Right lung (tissue), 2 donors: ENCODE measurements at regions not wholly inside any gene's neighbourhood (a gene's known extent, or its start where the extent isn't known, plus 50 kb on each side); places are given as distances from the start of the nearest gene placed in this dataset.

Source experiments
- DNase-seq, 2 donors: peaks; one replicate each; pipeline ENCODE4 v3.0.0-alpha.2; 2013

- no peak for DNase-seq
Measured at GRCh38 chr2:18085593-18085992, 207.1 kb downstream of the KCNS3 start.

DNA sequence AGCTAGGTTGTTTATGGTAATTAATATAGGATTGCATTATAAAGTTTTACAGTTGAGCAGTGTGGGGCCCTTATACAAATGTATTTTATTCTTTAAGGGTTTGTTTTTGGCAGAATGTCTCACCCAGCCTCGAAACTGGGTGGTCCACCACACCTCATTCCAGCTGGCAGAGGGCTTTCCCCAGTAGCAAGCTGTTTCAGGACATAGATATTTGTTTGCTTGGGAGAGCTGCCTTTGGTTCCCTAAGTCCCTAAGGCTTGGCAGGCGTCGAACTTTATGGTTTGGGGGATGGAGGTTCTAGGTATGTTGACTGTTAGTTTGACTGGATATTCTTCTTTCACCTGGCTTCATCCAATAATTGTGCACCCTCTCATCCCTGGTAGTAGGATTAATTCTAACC is 205.9 kb downstream of the KCNS3 start:
- DNase-seq, result no peak

GRCh38 chr2:18083806-18084205 is 205.3 kb downstream of the KCNS3 start:
- no peak for DNase-seq

- no peak for DNase-seq
Measured at GRCh38 chr2:18078216-18078615, 199.7 kb downstream of the KCNS3 start.

- DNase-seq, result no peak
Measured at GRCh38 chr2:18077704-18078103, 199.2 kb downstream of the KCNS3 start.

DNA sequence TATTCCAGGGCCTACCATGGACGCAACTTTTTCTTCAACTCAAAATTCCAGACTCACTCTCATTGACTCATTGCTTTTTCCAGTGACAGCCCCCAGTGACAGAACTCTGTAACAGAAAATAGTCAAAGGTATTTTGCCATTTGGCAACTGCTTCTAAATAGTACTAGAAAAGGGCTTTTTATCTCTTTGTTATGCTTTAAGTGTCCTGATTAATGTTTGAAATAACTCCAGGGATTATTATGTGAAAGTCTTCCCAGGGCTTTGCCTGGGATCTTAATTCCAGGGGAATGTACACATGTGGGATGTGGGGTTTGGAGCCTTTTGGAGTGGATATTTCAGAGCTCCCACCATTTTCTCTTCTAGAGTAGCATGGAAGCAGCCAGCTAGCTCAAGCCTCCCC is 198.8 kb downstream of the KCNS3 start:
- no peak for DNase-seq

GRCh38 chr2:18074476-18074875 is 196.0 kb downstream of the KCNS3 start:
- DNase-seq, result no peak

DNA sequence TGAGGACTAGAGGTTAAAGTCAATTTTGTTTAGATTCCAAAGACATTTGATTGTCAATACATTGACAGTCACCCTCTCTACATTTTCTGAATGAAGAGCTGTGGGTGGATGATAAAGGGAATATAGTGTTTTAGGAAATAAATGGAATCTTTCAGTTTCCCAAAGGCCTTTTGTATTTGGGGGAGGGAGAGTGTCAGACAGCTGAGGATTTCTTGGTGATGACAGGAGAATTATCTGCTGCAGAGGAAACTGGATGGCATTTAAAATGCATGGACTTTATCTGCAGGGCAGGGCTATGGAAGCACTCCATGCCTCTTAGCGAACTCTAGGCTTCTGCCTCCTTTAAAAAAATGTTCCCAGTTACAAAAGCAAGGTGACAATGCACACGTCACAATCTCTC is 195.1 kb downstream of the KCNS3 start:
- no peak for DNase-seq

DNA sequence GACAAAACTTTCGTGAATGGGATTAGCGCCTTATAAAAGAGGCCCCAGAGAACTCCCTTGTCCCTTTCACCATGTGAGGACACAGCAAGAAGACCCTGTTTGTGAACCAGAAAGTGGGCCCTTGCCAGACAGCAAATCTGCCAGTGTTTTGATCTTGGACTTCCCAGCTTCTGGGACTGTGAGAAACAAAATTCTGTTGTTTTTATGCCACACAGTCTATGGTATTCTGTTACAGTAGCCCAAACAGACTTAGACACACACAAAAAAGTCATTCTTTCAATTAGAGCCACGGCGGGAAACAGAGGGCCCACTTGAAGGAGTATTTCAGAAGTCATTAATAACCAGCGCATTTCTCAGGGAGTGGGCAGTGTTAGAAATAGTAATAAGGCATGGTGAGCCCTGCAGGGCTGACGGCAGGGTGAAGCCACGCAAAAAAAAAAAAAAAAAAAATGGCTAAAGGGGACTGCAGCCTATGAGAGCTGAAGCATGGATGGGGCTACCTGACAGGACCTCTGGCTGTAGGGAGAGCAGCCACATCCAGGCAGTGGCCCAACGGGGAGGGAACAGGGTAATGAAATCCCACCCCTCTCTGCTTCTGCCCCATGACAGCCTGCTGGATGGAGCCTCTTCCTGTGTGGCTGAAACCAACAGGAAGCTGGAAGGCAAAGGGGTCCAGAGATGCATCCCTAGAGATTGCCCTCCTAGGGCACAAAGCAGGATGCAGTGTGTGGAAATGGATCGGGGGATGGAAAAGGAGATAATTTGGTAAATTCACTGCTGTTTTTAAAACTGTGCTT is 189.3 kb downstream of the KCNS3 start:
- no peak for DNase-seq

- DNase-seq, result no peak
Measured at GRCh38 chr2:18066894-18067293, 188.4 kb downstream of the KCNS3 start.

DNA sequence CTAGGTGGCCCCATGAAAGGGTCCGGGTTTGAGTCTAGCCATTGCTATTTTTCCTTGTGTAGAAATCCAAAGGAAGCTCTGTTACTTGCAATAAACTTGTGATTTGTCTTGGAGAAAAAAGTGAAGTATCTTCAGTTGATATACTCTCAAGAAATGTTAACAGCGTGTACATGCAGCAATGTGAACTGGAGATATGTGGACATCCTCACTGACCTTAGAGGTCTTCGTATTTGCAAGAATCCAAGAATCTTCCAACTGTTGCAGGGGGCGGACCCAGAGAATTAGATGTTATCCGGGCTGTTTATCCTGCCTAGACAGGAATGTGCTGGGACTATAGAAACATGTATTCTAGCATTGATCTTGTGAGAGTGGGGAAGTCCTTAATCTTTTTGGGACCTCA is 187.6 kb downstream of the KCNS3 start:
- no peak for DNase-seq

- no peak for DNase-seq
Measured at GRCh38 chr2:18065249-18065648, 186.8 kb downstream of the KCNS3 start.

GRCh38 chr2:18063826-18064470 is 185.5 kb downstream of the KCNS3 start:
- no peak for DNase-seq

- peak in 1 of 2 donors; percentile 15 for DNase-seq
Measured at GRCh38 chr2:18062892-18063291, 184.4 kb downstream of the KCNS3 start.

GRCh38 chr2:18061717-18062116 is 183.2 kb downstream of the KCNS3 start:
- no peak for DNase-seq

DNA sequence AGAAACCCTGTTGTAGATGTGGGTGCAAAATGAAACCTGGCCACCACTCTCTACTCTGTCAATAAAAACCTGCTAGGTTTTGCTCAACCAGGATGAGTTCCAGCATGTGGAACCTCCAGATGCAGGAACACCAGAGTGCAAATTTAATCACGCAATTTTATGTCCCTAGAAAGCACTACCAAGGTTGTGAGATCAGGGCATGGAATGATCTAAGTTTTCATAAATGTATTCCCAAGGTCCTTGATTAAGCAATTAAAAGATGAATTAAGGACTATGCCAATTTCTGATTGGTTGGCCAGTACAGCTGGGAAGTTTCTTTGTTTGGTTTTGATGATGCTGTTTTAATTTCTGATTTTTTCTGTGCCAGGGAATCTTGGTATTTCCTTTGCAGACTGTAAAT is 179.2 kb downstream of the KCNS3 start:
- no peak for DNase-seq

GRCh38 chr2:18055290-18055689 is 176.8 kb downstream of the KCNS3 start:
- DNase-seq, result no peak

DNA sequence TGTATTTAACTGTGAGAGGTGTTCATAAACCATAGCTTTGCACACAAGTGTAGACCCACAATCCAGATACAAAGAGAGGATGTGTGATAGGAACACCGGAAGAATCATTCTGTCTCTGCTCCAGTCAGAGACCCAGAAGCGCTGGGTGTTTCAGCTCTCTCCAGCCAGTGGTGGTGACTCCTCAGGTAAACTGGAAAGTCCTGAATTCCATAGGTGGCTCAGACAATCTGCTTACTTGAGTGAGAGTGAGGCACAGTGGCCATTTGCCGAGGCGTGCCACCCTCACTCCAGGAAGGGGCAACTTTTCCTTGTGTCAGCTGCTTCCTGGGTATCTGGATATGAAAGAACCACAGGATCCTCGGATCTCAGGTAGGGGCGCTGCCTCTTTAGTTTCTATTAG is 171.5 kb downstream of the KCNS3 start:
- DNase-seq, result no peak

- no peak for DNase-seq
Measured at GRCh38 chr2:18049325-18049724, 170.9 kb downstream of the KCNS3 start.

DNA sequence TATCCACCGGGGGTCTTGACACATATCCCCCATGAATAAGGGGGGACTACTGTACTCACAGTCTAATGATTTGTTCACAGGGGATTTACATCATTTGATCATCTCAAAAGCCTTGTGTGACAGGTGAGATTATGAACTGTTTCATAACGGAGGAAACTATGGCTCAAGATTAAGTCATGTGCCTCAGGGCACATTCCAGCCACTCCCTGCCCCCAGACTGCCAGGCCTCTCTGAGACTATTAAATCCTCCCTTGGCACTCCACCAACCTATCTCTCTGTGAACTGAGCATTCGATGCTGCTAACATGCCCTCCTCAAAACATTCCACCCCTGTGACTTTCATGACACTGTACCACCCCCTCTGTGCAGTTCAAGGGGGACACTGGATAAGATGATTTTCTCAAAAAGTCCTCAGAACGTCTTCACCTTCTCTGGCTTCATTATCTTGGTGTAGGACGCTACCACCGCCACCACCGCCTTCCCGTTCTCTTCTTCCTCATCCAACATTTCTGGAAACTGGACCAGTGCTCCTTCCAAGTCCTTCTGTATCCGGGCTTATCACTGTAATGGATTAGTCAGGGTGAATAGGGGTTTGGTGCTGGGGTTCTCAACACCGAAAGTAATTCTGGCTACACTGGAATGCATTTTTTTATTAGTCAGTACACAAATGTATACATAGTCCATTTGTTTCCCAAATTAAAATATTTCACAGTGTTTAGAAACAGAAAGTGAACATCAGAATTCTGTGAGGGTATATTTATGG is 169.6 kb downstream of the KCNS3 start:
- DNase-seq, result no peak

DNA sequence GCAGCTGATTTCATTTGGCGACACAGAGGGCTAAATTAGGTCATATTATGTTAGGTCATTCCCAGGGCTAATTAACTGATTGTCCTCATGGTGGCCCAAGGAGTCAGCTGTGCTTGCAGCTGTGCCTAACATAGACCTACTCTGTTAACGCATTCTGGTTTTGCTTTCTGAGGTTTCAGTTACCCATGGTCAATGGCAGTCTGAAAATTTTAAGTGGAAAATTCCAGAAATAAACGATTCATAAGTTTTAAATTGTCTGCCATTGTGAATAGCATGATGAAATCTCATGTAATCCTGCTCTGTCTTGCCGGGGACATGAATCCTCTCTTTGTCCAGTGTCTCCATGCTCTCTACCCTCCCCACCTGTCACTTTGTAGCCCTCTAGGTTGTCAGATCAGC is 168.7 kb downstream of the KCNS3 start:
- DNase-seq, result peak in 1 of 2 donors; percentile 17

DNA sequence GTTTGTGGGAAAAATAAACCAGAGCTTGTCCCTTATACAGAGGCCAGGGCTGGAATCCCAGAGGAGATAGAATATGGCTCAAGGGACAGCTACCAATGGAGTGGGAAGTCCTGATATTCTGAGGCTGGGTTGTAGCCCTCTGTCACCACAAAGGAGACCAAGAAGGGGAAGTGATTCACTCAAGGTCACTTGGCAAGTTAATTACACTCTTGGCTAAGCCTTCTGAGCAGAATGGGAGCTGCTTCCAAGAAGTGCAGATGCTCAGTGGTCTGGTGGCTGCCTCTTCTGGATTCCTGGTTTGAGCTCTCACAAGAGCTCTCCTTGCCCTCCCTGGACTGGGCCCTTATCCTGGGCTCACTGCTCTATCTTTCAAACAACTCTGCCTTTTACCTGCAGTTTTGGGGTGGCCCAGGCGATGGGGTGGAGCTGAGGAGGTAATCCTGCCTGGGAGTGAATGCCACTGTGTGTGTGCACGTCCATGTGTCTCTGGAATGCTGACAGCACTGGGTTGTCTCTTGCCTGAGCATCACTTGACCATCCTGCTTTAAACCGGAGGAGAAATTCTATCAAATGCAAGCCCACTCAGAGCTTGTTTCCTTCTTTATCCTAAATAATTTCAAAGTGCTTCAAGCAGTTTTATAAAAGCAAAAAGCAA is 168.2 kb downstream of the KCNS3 start:
- no peak for DNase-seq
